NT2/D1 (cell line): ENCODE measurements at regions not wholly inside any gene's neighbourhood (a gene's known extent, or its start where the extent isn't known, plus 50 kb on each side); places are given as distances from the start of the nearest gene placed in this dataset.

Experiments
- SUZ12 ChIP-seq: IDR thresholded peaks from 2 replicates; pipeline ENCODE4 v1.6.1; 2011; ENCODE audit not compliant: insufficient read length, insufficient read depth; ENCODE audit errors: extremely low read depth
- YY1 ChIP-seq: IDR thresholded peaks from 2 replicates; pipeline ENCODE4 v1.6.1; 2011; ENCODE audit not compliant: insufficient read length, insufficient read depth
- ZNF274 ChIP-seq: IDR thresholded peaks from 2 replicates; pipeline ENCODE4 v1.6.1; 2011; ENCODE audit warnings: mild to moderate bottlenecking, low read depth, low read length

DNA sequence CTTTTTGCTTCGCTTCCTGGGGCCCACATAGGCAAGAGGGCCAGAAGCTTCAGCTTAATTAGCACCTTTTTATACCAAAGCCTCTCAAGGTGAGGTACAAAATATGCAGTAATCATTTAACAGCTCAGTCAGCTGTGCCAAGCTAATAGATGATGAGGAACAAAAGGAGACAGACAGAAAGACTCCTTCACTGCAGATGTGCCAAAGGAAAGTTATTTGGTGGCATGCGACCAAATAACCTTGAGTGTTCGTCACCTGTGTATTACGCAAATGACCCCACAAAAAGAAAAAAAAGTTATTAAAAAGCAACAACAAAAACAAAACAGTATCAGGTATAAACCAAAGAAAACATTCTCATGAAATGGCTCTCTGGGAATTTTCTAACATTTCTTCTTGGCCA, 325.8 kb upstream of the IGF1R start:
- no peak for TF ChIP-seq ZNF274
- no peak for TF ChIP-seq YY1
- TF ChIP-seq SUZ12: no peak
